NT2/D1 (cell line): ENCODE measurements at regions not wholly inside any gene's neighbourhood (a gene's known extent, or its start where the extent isn't known, plus 50 kb on each side); places are given as distances from the start of the nearest gene placed in this dataset.
"Not testable (repeated sequence)": the region's sequence is repeated elsewhere in the genome, so short reads cannot be mapped to it uniquely, and the experiment has no call there.

Experiments
- DNase-seq: peaks from one replicate; pipeline ENCODE4 v3.0.0-alpha.2; 2011; ENCODE audit warnings: low read depth, low spot score
- H3K27me3 ChIP-seq: 2 replicates; pipeline ENCODE4 v1.6.0; 2011; ENCODE audit warnings: mild to moderate bottlenecking; ENCODE audit not compliant: insufficient read length, insufficient read depth
- H3K36me3 ChIP-seq: 2 replicates; pipeline ENCODE4 v1.6.1; 2011; ENCODE audit warnings: mild to moderate bottlenecking, low read length, mixed read lengths; ENCODE audit not compliant: insufficient read depth, insufficient read length
- H3K4me1 ChIP-seq: 2 replicates; pipeline ENCODE4 v1.5.1; 2011; ENCODE audit not compliant: insufficient read depth, insufficient read length
- H3K4me3 ChIP-seq: 2 replicates; pipeline ENCODE4 v1.5.1; 2011; ENCODE audit warnings: low read depth; ENCODE audit not compliant: insufficient read length
- H3K9ac ChIP-seq: 2 replicates; pipeline ENCODE4 v1.6.0; 2011; ENCODE audit warnings: low read depth; ENCODE audit not compliant: insufficient read length
- H3K9me3 ChIP-seq: 2 replicates; pipeline ENCODE4 v1.5.1; 2011; ENCODE audit warnings: mild to moderate bottlenecking, low read length; ENCODE audit not compliant: insufficient read depth
- SUZ12 ChIP-seq: IDR thresholded peaks from 2 replicates; pipeline ENCODE4 v1.6.1; 2011; ENCODE audit not compliant: insufficient read length, insufficient read depth; ENCODE audit errors: extremely low read depth
- YY1 ChIP-seq: IDR thresholded peaks from 2 replicates; pipeline ENCODE4 v1.6.1; 2011; ENCODE audit not compliant: insufficient read length, insufficient read depth
- ZNF274 ChIP-seq: IDR thresholded peaks from 2 replicates; pipeline ENCODE4 v1.6.1; 2011; ENCODE audit warnings: mild to moderate bottlenecking, low read depth, low read length

DNA sequence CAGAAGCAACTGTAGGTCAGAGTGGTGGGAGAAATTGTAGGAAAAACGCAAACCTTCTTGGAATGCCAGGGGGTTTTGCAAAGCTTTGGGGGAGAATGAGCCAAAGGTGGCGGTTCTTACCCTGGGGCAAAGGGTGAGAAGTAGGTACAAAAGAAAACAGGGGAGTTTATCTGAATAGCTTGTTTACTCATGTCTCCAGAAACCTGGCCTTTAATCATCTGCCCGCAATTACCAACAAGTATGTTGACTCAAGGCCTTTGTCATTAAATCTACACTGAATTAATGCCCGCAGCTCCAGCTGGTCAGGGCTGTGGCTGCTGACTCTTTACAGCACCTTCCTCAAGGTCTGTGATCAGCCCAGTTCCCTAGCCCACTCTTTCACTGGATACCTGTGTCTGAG is 320.1 kb downstream of the CBLN1 start:
- peaks cover 20% of the 10 kb centered on the region; the same call in 1 of the 2 replicates for H3K9me3 ChIP-seq
- no peak overlapping the region for H3K9ac ChIP-seq
- H3K36me3 ChIP-seq, result no peaks in the 10 kb centered on the region
- no peaks in the 10 kb centered on the region for H3K27me3 ChIP-seq
- H3K4me1 ChIP-seq, result peaks cover 4% of the 10 kb centered on the region
- no peak for TF ChIP-seq SUZ12
- TF ChIP-seq YY1, result no peak
- TF ChIP-seq ZNF274, result no peak
- peak; percentile 6 for DNase-seq
- no peak overlapping the region for H3K4me3 ChIP-seq

DNA sequence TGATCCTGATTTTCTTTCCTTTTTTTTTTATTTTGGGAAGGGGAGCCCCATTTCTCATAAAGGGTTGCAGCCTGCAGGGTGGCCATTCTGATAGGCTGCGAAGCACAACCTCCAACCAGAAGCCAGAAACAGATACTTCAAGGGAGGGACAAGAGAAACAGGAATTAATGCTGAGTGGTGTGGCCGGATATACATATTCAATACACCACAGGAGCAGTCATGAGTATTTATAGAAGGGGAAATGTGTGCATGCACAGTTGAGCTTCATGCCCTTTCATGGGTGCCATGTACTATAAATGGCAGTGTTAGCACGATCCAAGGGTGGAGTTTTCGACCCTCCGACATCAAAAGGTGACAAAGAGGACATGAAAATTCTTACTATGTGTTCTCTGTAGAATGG is 320.8 kb downstream of the CBLN1 start:
- Histone ChIP-seq H3K27me3 (no peaks in the 10 kb centered on the region), H3K9me3 (peaks cover 20% of the 10 kb centered on the region; the same call in 1 of the 2 replicates), H3K9ac (no peak overlapping the region), H3K36me3 (no peaks in the 10 kb centered on the region), H3K4me1 (peaks cover 6% of the 10 kb centered on the region), H3K4me3 (no peak overlapping the region)
- TF ChIP-seq YY1, result no peak
- no peak for TF ChIP-seq ZNF274
- no peak for TF ChIP-seq SUZ12
- no peak for DNase-seq

DNA sequence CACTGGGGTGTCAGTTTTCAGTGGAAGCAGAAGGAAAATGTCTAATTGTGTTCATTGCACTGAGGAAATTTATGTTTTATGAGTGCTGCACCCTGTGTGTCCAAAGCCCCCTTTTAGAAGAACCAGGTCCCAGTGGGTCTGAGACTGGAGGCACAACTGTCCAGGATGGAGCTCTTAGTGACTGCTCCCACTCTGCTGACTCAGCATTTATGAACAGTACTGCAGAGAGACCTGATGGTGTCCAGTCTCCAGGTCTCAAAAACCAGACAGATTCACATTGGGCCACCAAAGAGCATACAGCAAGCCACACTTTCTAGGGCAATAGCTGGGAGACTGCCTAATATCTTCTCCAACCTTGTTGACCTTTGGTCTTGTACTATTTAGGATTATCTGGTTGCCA is 321.9 kb downstream of the CBLN1 start:
- H3K4me1 ChIP-seq, result peaks cover 3% of the 10 kb centered on the region
- no peak overlapping the region for H3K4me3 ChIP-seq
- no peaks in the 10 kb centered on the region for H3K27me3 ChIP-seq
- H3K9ac ChIP-seq, result no peak overlapping the region
- no peak for DNase-seq
- H3K36me3 ChIP-seq, result no peaks in the 10 kb centered on the region
- peaks cover 20% of the 10 kb centered on the region; the same call in 1 of the 2 replicates for H3K9me3 ChIP-seq
- TF ChIP-seq ZNF274, result no peak
- TF ChIP-seq YY1, result no peak
- no peak for TF ChIP-seq SUZ12

GRCh38 chr16:48959204-48959603 is 322.4 kb downstream of the CBLN1 start:
- H3K4me3 ChIP-seq, result no peak overlapping the region
- H3K4me1 ChIP-seq, result peaks cover 3% of the 10 kb centered on the region
- no peak for DNase-seq
- TF ChIP-seq SUZ12, result no peak
- no peak for TF ChIP-seq YY1
- no peak for TF ChIP-seq ZNF274
- no peaks in the 10 kb centered on the region for H3K36me3 ChIP-seq
- H3K9ac ChIP-seq, result no peak overlapping the region
- peaks cover 20% of the 10 kb centered on the region; the same call in 1 of the 2 replicates for H3K9me3 ChIP-seq
- no peaks in the 10 kb centered on the region for H3K27me3 ChIP-seq

DNA sequence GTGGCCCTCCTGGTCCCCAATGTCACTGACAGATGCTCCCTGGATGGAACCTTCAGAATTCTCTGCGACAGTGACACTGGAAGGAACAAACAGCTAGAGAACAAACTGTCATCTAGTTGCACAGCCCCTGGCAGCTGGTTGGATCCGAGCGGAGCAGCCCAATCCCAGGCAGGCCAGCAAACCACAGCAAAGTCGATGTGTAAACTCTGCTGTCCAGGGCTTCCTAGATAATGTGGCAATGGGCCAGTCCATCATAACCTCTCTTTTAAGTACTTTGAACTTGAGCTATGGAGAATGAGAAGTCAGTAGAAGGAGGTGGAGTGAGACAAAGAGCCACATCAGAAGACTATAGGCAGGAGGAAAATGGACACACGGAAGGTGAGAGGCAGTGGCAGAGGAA is 323.0 kb downstream of the CBLN1 start:
- Histone ChIP-seq H3K36me3 (no peaks in the 10 kb centered on the region), H3K4me3 (no peak overlapping the region), H3K4me1 (peaks cover 3% of the 10 kb centered on the region), H3K27me3 (no peaks in the 10 kb centered on the region), H3K9me3 (peaks cover 20% of the 10 kb centered on the region; the same call in 1 of the 2 replicates), H3K9ac (no peak overlapping the region)
- TF ChIP-seq ZNF274 (no peak), SUZ12 (no peak)
- DNase-seq, result no peak

- Histone ChIP-seq H3K9me3 (peaks cover 4% of the 10 kb centered on the region; the same call in 1 of the 2 replicates), H3K27me3 (no peaks in the 10 kb centered on the region), H3K4me1 (peaks cover 3% of the 10 kb centered on the region), H3K4me3 (no peak overlapping the region), H3K36me3 (no peaks in the 10 kb centered on the region), H3K9ac (no peak overlapping the region)
- no peak for DNase-seq
- TF ChIP-seq YY1 (no peak), ZNF274 (no peak), SUZ12 (no peak)
Measured at GRCh38 chr16:48956620-48957019, 325.0 kb downstream of the CBLN1 start.

- no peak for DNase-seq
- no peaks in the 10 kb centered on the region for H3K27me3 ChIP-seq
- peaks cover 3% of the 10 kb centered on the region; the same call in 1 of the 2 replicates for H3K9me3 ChIP-seq
- TF ChIP-seq ZNF274, result no peak
- peaks cover 3% of the 10 kb centered on the region for H3K4me1 ChIP-seq
- H3K4me3 ChIP-seq, result no peak overlapping the region
- no peaks in the 10 kb centered on the region for H3K36me3 ChIP-seq
- no peak overlapping the region for H3K9ac ChIP-seq
Measured at GRCh38 chr16:48955837-48956236, 325.8 kb downstream of the CBLN1 start.

DNA sequence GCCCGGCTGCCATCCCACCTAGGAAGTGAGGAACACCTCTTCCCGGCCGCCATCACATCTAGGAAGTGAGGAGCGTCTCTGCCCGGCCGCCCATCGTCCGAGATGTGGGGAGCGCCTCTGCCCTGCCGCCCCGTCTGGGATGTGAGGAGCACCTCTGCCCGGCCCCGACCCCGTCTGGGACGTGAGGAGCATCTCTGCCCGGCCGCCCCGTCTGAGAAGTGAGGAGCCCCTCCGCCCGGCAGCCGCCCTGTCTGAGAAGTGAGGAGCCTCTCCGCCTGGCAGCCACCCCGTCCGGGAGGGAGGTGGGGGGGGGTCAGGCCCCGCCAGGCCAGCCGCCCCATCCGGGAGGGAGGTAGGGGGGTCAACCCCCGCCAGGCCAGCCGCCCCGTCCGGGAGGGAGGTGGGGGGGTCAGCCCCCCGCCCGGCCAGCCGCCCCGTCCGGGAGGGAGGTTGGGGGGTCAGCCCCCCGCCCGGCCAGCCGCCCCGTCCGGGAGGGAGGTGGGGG is 330.0 kb downstream of the CBLN1 start:
- not testable (repeated sequence) for H3K4me1 ChIP-seq, H3K4me3 ChIP-seq

More for the DNA sequence above, 330.0 kb downstream of the CBLN1 start:
- not testable (repeated sequence) for H3K9ac ChIP-seq, H3K9me3 ChIP-seq, DNase-seq, H3K27me3 ChIP-seq, H3K36me3 ChIP-seq
